ENCODE measurements at regions not wholly inside any gene's neighbourhood (a gene's known extent, or its start where the extent isn't known, plus 50 kb on each side); places are given as distances from the start of the nearest gene placed in this dataset.
"Not testable (repeated sequence)": the region's sequence is repeated elsewhere in the genome, so short reads cannot be mapped to it uniquely, and the experiment has no call there.

GRCh38 chr9:102767076-102767475, 228.1 kb upstream of the CYLC2 start:
- H3K79me2 ChIP-seq (ENCODE audit: low read depth): no peaks in the 10 kb centered on the region
- no peaks in the 10 kb centered on the region for H3K27me3 Mint-ChIP-seq (ENCODE audit: insufficient read depth, low read depth)
- H3K4me3 Mint-ChIP-seq: no peak overlapping the region
- H2AFZ ChIP-seq (replicated peaks): no peak overlapping the region
- H3K36me3 ChIP-seq: no peaks in the 10 kb centered on the region
- H3K4me1 Mint-ChIP-seq: peaks cover 4% of the 10 kb centered on the region
- H4K20me1 ChIP-seq (ENCODE audit: low read depth): no peaks in the 10 kb centered on the region
- H3K9ac ChIP-seq: no peak overlapping the region
- no peaks in the 10 kb centered on the region for H3K36me3 Mint-ChIP-seq
- TF ChIP-seq EZH2phosphoT487 (IDR thresholded peaks at IDR 0.05) (no peak), EZH2 (IDR thresholded peaks at IDR 0.05) (no peak), CTCF (IDR thresholded peaks at IDR 0.05) (no peak)
- no peak overlapping the region for H3K4me3 ChIP-seq
- no peaks in the 10 kb centered on the region for H3K27me3 ChIP-seq
- no peaks in the 10 kb centered on the region for H3K4me1 ChIP-seq
- no peaks in the 10 kb centered on the region for H3K9me3 Mint-ChIP-seq
- no peak overlapping the region for H3K4me2 ChIP-seq
- no peak overlapping the region for H3K27ac ChIP-seq
- no peak overlapping the region for H3K27ac Mint-ChIP-seq
- no peaks in the 10 kb centered on the region for H3K9me3 ChIP-seq (ENCODE audit: low read depth)
- DNase-seq (ENCODE audit: low spot score): no peak
- H3F3A ChIP-seq (ENCODE audit: low read depth): no peaks in the 10 kb centered on the region

GRCh38 chr9:102740578-102740977, 254.6 kb upstream of the CYLC2 start:
- Histone ChIP-seq H3K4me3 (no peak overlapping the region), H4K20me1 (ENCODE audit: low read depth) (no peaks in the 10 kb centered on the region), H2AFZ (replicated peaks) (no peak overlapping the region), H3K36me3 (no peaks in the 10 kb centered on the region), H3K79me2 (ENCODE audit: low read depth) (no peaks in the 10 kb centered on the region), H3F3A (ENCODE audit: low read depth) (no peaks in the 10 kb centered on the region), H3K9me3 (ENCODE audit: low read depth) (peaks cover 8% of the 10 kb centered on the region), H3K9ac (no peak overlapping the region), H3K4me2 (no peak overlapping the region), H3K27ac (no peak overlapping the region), H3K4me1 (no peaks in the 10 kb centered on the region), H3K27me3 (no peaks in the 10 kb centered on the region)
- H3K27ac Mint-ChIP-seq: no peak overlapping the region
- DNase-seq (ENCODE audit: low spot score): no peak
- no peak overlapping the region for H3K4me3 Mint-ChIP-seq
- TF ChIP-seq CTCF (IDR thresholded peaks at IDR 0.05) (no peak), EZH2phosphoT487 (IDR thresholded peaks at IDR 0.05) (no peak), EZH2 (IDR thresholded peaks at IDR 0.05) (no peak)
- peaks cover 2% of the 10 kb centered on the region for H3K27me3 Mint-ChIP-seq (ENCODE audit: insufficient read depth, low read depth)
- no peaks in the 10 kb centered on the region for H3K4me1 Mint-ChIP-seq
- H3K36me3 Mint-ChIP-seq: no peaks in the 10 kb centered on the region
- no peaks in the 10 kb centered on the region for H3K9me3 Mint-ChIP-seq

GRCh38 chr9:102728946-102729345, 266.2 kb upstream of the CYLC2 start:
- TF ChIP-seq EZH2 (IDR thresholded peaks at IDR 0.05) (no peak), EZH2phosphoT487 (IDR thresholded peaks at IDR 0.05) (no peak), CTCF (IDR thresholded peaks at IDR 0.05) (no peak)
- H3K4me2 ChIP-seq: no peak overlapping the region
- no peak overlapping the region for H2AFZ ChIP-seq (replicated peaks)
- H3K9me3 ChIP-seq (ENCODE audit: low read depth): peaks cover 6% of the 10 kb centered on the region
- H3K4me3 ChIP-seq: no peak overlapping the region
- Mint-ChIP-seq H3K9me3 (peaks cover 13% of the 10 kb centered on the region), H3K36me3 (no peaks in the 10 kb centered on the region), H3K4me1 (no peaks in the 10 kb centered on the region), H3K27me3 (ENCODE audit: insufficient read depth, low read depth) (no peaks in the 10 kb centered on the region), H3K4me3 (no peak overlapping the region), H3K27ac (no peak overlapping the region)
- no peak overlapping the region for H3K9ac ChIP-seq
- DNase-seq (ENCODE audit: low spot score): no peak
- no peaks in the 10 kb centered on the region for H3K4me1 ChIP-seq
- H3K27ac ChIP-seq: no peak overlapping the region
- no peaks in the 10 kb centered on the region for H4K20me1 ChIP-seq (ENCODE audit: low read depth)
- H3F3A ChIP-seq (ENCODE audit: low read depth): no peaks in the 10 kb centered on the region
- H3K36me3 ChIP-seq: no peaks in the 10 kb centered on the region
- no peaks in the 10 kb centered on the region for H3K27me3 ChIP-seq
- H3K79me2 ChIP-seq (ENCODE audit: low read depth): no peaks in the 10 kb centered on the region

- no peaks in the 10 kb centered on the region for H3K36me3 ChIP-seq
- no peaks in the 10 kb centered on the region for H3K4me1 ChIP-seq
- peaks cover 5% of the 10 kb centered on the region for H3K9me3 Mint-ChIP-seq
- no peaks in the 10 kb centered on the region for H3K79me2 ChIP-seq (ENCODE audit: low read depth)
- no peak overlapping the region for H2AFZ ChIP-seq (replicated peaks)
- H3K27ac ChIP-seq: no peak overlapping the region
- no peaks in the 10 kb centered on the region for H3K4me1 Mint-ChIP-seq
- TF ChIP-seq EZH2phosphoT487 (IDR thresholded peaks at IDR 0.05) (no peak), EZH2 (IDR thresholded peaks at IDR 0.05) (no peak)
- no peak overlapping the region for H3K4me3 ChIP-seq
- no peaks in the 10 kb centered on the region for H3K27me3 Mint-ChIP-seq (ENCODE audit: insufficient read depth, low read depth)
- H3K27me3 ChIP-seq: no peaks in the 10 kb centered on the region
- H3K9ac ChIP-seq: no peak overlapping the region
- peaks cover 5% of the 10 kb centered on the region for H3K9me3 ChIP-seq (ENCODE audit: low read depth)
- H3F3A ChIP-seq (ENCODE audit: low read depth): no peaks in the 10 kb centered on the region
- H3K36me3 Mint-ChIP-seq: no peaks in the 10 kb centered on the region
- no peak overlapping the region for H3K27ac Mint-ChIP-seq
- no peak overlapping the region for H3K4me3 Mint-ChIP-seq
- H3K4me2 ChIP-seq: no peak overlapping the region
- no peaks in the 10 kb centered on the region for H4K20me1 ChIP-seq (ENCODE audit: low read depth)
- DNase-seq (ENCODE audit: low spot score): no peak
Observed at GRCh38 chr9:102714184-102714583, 280.9 kb upstream of the CYLC2 start.

GRCh38 chr9:102712910-102713309, 282.2 kb upstream of the CYLC2 start:
- not testable (repeated sequence) for DNase-seq (ENCODE audit: low spot score); H3K27me3 Mint-ChIP-seq (ENCODE audit: insufficient read depth, low read depth); H3K4me1 ChIP-seq; H4K20me1 ChIP-seq (ENCODE audit: low read depth); H3K36me3 ChIP-seq; H3K27ac Mint-ChIP-seq; H3K9ac ChIP-seq; H3K27me3 ChIP-seq; H3K79me2 ChIP-seq (ENCODE audit: low read depth); H3K9me3 Mint-ChIP-seq; H3K4me3 ChIP-seq; H3K4me2 ChIP-seq; H3K4me1 Mint-ChIP-seq; H3F3A ChIP-seq (ENCODE audit: low read depth); H3K36me3 Mint-ChIP-seq; H3K4me3 Mint-ChIP-seq; H3K27ac ChIP-seq; H3K9me3 ChIP-seq (ENCODE audit: low read depth); H2AFZ ChIP-seq (replicated peaks)

All from neural progenitor cell (in vitro differentiated cells).